ENCODE measurements at regions not wholly inside any gene's neighbourhood (a gene's known extent, or its start where the extent isn't known, plus 50 kb on each side); places are given as distances from the start of the nearest gene placed in this dataset.
"Not testable (repeated sequence)": the region's sequence is repeated elsewhere in the genome, so short reads cannot be mapped to it uniquely, and the experiment has no call there.

GRCh38 chr15:38954090-38954489 is 389.5 kb upstream of the RASGRP1 start:
- no peak for DNase-seq (ENCODE audit: low read depth, low spot score)

GRCh38 chr15:38961456-38961855 is 396.8 kb upstream of the RASGRP1 start:
- no peak for DNase-seq (ENCODE audit: low read depth, low spot score)

GRCh38 chr15:38961931-38962330 is 397.3 kb upstream of the RASGRP1 start:
- DNase-seq (ENCODE audit: low read depth, low spot score), result no peak

- DNase-seq (ENCODE audit: low read depth, low spot score), result no peak
Observed at GRCh38 chr15:38972831-38973230, 408.2 kb upstream of the RASGRP1 start.

- DNase-seq (ENCODE audit: low read depth, low spot score), result no peak
Observed at GRCh38 chr15:38975282-38975990, 410.8 kb upstream of the RASGRP1 start.

- DNase-seq (ENCODE audit: low read depth, low spot score), result no peak
Observed at GRCh38 chr15:38991126-38991525, 426.5 kb upstream of the RASGRP1 start.

GRCh38 chr15:38991701-38992100 is 427.1 kb upstream of the RASGRP1 start:
- DNase-seq (ENCODE audit: low read depth, low spot score), result no peak

- no peak for DNase-seq (ENCODE audit: low read depth, low spot score)
Observed at GRCh38 chr15:38992506-38992905, 427.9 kb upstream of the RASGRP1 start.

GRCh38 chr15:38992930-38993329 is 428.3 kb upstream of the RASGRP1 start:
- DNase-seq (ENCODE audit: low read depth, low spot score), result no peak

- DNase-seq (ENCODE audit: low read depth, low spot score), result no peak
Observed at GRCh38 chr15:38994310-38994709, 429.7 kb upstream of the RASGRP1 start.

GRCh38 chr15:38996111-38996631 is 431.6 kb upstream of the RASGRP1 start:
- DNase-seq (ENCODE audit: low read depth, low spot score), result no peak

- DNase-seq (ENCODE audit: low read depth, low spot score), result no peak
Observed at GRCh38 chr15:38997841-38998240, 433.2 kb upstream of the RASGRP1 start.

- no peak for DNase-seq (ENCODE audit: low read depth, low spot score)
Observed at GRCh38 chr15:39000008-39000734, 435.6 kb upstream of the RASGRP1 start.

- no peak for DNase-seq (ENCODE audit: low read depth, low spot score)
Observed at GRCh38 chr15:39009740-39010139, 445.1 kb upstream of the RASGRP1 start.

GRCh38 chr15:39011066-39011465 is 446.5 kb upstream of the RASGRP1 start:
- DNase-seq (ENCODE audit: low read depth, low spot score), result not testable (repeated sequence)

- no peak for DNase-seq (ENCODE audit: low read depth, low spot score)
Observed at GRCh38 chr15:39013262-39013661, 448.6 kb upstream of the RASGRP1 start.

- DNase-seq (ENCODE audit: low read depth, low spot score), result no peak
Observed at GRCh38 chr15:39014682-39015081, 450.1 kb upstream of the RASGRP1 start.

- no peak for DNase-seq (ENCODE audit: low read depth, low spot score)
Observed at GRCh38 chr15:39016706-39017105, 452.1 kb upstream of the RASGRP1 start.

- DNase-seq (ENCODE audit: low read depth, low spot score), result no peak
Observed at GRCh38 chr15:39018966-39019365, 454.4 kb upstream of the RASGRP1 start.

- DNase-seq (ENCODE audit: low read depth, low spot score), result no peak
Observed at GRCh38 chr15:39021341-39021740, 456.7 kb upstream of the RASGRP1 start.

GRCh38 chr15:39022532-39023305 is 458.1 kb upstream of the RASGRP1 start:
- DNase-seq (ENCODE audit: low read depth, low spot score), result no peak

GRCh38 chr15:39025321-39025720 is 460.7 kb upstream of the RASGRP1 start:
- DNase-seq (ENCODE audit: low read depth, low spot score), result no peak

All from iPS DF 19.7 (cell line).